HepG2 (cell line): ENCODE measurements at regions not wholly inside any gene's neighbourhood (a gene's known extent, or its start where the extent isn't known, plus 50 kb on each side); places are given as distances from the start of the nearest gene placed in this dataset.
"Not testable (repeated sequence)": the region's sequence is repeated elsewhere in the genome, so short reads cannot be mapped to it uniquely, and the experiment has no call there.

Experiments used
- ATAC-seq: fragments of 200-7000 bp; cut with Tn5 transposase; 3 replicates; pipeline ENCODE4 v1.9.1; 2020; ENCODE audit warnings: mild to moderate bottlenecking, moderate library complexity
- BruUV-seq: library from RNA; stranded (reverse); fragments of 400-500 nt; replicated peaks from 2 replicates; lab custom pipeline; 2021; lab: Mats Ljungman, UMichigan
- CTCF ChIA-PET: fragments of 300-600 bp; formaldehyde crosslinking; extraction: SDS; loops from one replicate; lab custom pipeline; 2021; ENCODE audit warnings: low total read pairs, inconsistent platforms, low intra/inter-chr PET ratio; lab: Yijun Ruan, JAX
- POLR2A ChIA-PET: fragments of 350-600 bp; sonication (Branson Sonifier 250); formaldehyde crosslinking; loops from one replicate; lab custom pipeline; 2020; ENCODE audit warnings: antibody characterized with exemption, inconsistent platforms; lab: Yijun Ruan, JAX
- DNase-seq: peaks from one replicate; pipeline ENCODE4 v3.0.0-alpha.2; 2015; ENCODE audit warnings: low spot score
- FAIRE-seq: peaks from 3 replicates; lab custom pipeline; 2011; peaks lifted over from hg19 to GRCh38; lab: Jason Lieb, UNC
- H2AFZ ChIP-seq: one replicate; pipeline ENCODE4 v1.6.1; 2011; ENCODE audit warnings: low read length, inconsistent platforms
- H3K27ac ChIP-seq: fragments of 300-600 bp; 3 replicates; pipeline ENCODE4 v1.8.0; 2011; ENCODE audit warnings: mixed run types, mild to moderate bottlenecking, mixed read lengths, low read length, inconsistent platforms; ENCODE audit not compliant: insufficient read depth; ENCODE audit errors: extremely low read length
- H3K27me3 ChIP-seq, 2 experiments: fragments of 200-600 bp in 1 of 2; 2 replicates in 1 of 2; 3 replicates in 1 of 2; pipeline versions ENCODE4 v1.6.0 to v1.8.0; 2011; ENCODE audit warnings: low read length in 2 of 2, mild to moderate bottlenecking in 2 of 2, moderate library complexity in 2 of 2, inconsistent platforms in 1 of 2; ENCODE audit not compliant: insufficient read depth in 2 of 2, control insufficient read depth in 1 of 2
- H3K36me3 ChIP-seq, 2 experiments: fragments of 200-600 bp in 1 of 2; replicated peaks in 1 of 2; 2 replicates in 1 of 2; 3 replicates in 1 of 2; pipeline versions ENCODE4 v1.5.1 to v1.8.0; 2011; ENCODE audit warnings: low read length in 2 of 2, inconsistent platforms in 1 of 2; ENCODE audit not compliant: insufficient read depth in 2 of 2, control insufficient read depth in 1 of 2
- H3K4me1 ChIP-seq: 2 replicates; pipeline ENCODE4 v1.5.1; 2012; ENCODE audit warnings: low read length, inconsistent platforms; ENCODE audit not compliant: insufficient read depth
- H3K4me2 ChIP-seq: 2 replicates; pipeline ENCODE4 v1.6.0; 2011; ENCODE audit warnings: low read depth, low read length, inconsistent platforms
- H3K4me3 ChIP-seq, 3 experiments: fragments of 200-600 bp in 1 of 3; sonication (generic), shearing (Covaris generic) in 1 of 3; replicated peaks in 1 of 3; 2 replicates each; pipeline ENCODE4 v1.5.1; 2011 to 2016; ENCODE audit warnings: low read length in 3 of 3, inconsistent platforms in 2 of 3, low read depth in 2 of 3, mild to moderate bottlenecking in 2 of 3, control low read depth in 1 of 3, mixed read lengths in 1 of 3; ENCODE audit not compliant: insufficient read depth in 1 of 3
- H3K79me2 ChIP-seq: one replicate; pipeline ENCODE4 v1.6.1; 2011; ENCODE audit warnings: low read length, inconsistent platforms; ENCODE audit not compliant: insufficient read depth
- H3K9ac ChIP-seq: 2 replicates; pipeline ENCODE4 v1.6.0; 2011; ENCODE audit warnings: mild to moderate bottlenecking, low read depth, low read length, inconsistent platforms; ENCODE audit not compliant: insufficient read depth
- H3K9me3 ChIP-seq: 2 replicates; pipeline ENCODE4 v1.5.1; 2012; ENCODE audit warnings: mild to moderate bottlenecking, low read length
- H4K20me1 ChIP-seq: 2 replicates; pipeline ENCODE4 v1.6.0; 2011; ENCODE audit warnings: inconsistent platforms, mild to moderate bottlenecking, low read length, moderate library complexity; ENCODE audit not compliant: insufficient read depth
- MBD4 ChIP-seq: IDR thresholded peaks from 2 replicates; pipeline ENCODE4 v1.6.1; 2012; ENCODE audit warnings: low read length, inconsistent platforms, borderline replicate concordance
- RXRB ChIP-seq: IDR thresholded peaks from 2 replicates; pipeline ENCODE4 v1.6.1; 2016; ENCODE audit warnings: borderline replicate concordance, missing genetic modification reagents, missing compliant biosample characterization
- ZMYM4 ChIP-seq: sonication (generic); formaldehyde crosslinking; IDR thresholded peaks from 2 replicates; pipeline ENCODE4 v1.8.1; 2023; ENCODE audit warnings: mild to moderate bottlenecking, missing genetic modification reagents
- ZNF556 ChIP-seq: sonication (generic); formaldehyde crosslinking; IDR thresholded peaks from 2 replicates; pipeline ENCODE4 v1.4.0; 2020; ENCODE audit warnings: mild to moderate bottlenecking, missing genetic modification reagents, borderline replicate concordance
- WGBS: methylation state at CpG from one replicate; pipeline ENCODE4 v1.1.6; 2017; ENCODE audit warnings: low lambda C conversion rate; 5-methylcytosine and 5-hydroxymethylcytosine counted together
- in situ Hi-C: cut with HindIII; loops from 2 replicates; pipeline ENCODE4 v1.10.0; 2017; ENCODE audit warnings: low pct_unique_long_range_greater_than_20kb; ENCODE audit not compliant: extremely low pct_ligation_motif_present
- intact Hi-C: fragments of 100-400 bp; cut with micrococcal nuclease; formaldehyde crosslinking; loops from one replicate; pipeline ENCODE4 v1.10.0; 2022; ENCODE audit not compliant: unreplicated experiment
- TF ChIP-seq, protein P1 (sequence below): sonication (generic); formaldehyde crosslinking; IDR thresholded peaks from 2 replicates; pipeline ENCODE4 v1.8.1; 2023; ENCODE audit warnings: mild to moderate bottlenecking, missing genetic modification reagents, borderline replicate concordance
- TF ChIP-seq, protein P2 (sequence below): sonication (generic); formaldehyde crosslinking; IDR thresholded peaks from 2 replicates; pipeline ENCODE4 v1.4.0; 2020; ENCODE audit warnings: missing genetic modification reagents
- TF ChIP-seq, protein P3 (sequence below): IDR thresholded peaks from 2 replicates; pipeline ENCODE4 v1.6.1; 2016; ENCODE audit warnings: low read depth
- TF ChIP-seq, protein P4 (sequence below): sonication (generic); formaldehyde crosslinking; conservative IDR thresholded peaks from 2 replicates; pipeline ENCODE4 v1.4.0; 2020; ENCODE audit warnings: mild to moderate bottlenecking, missing genetic modification reagents, moderate library complexity
- TF ChIP-seq, protein P5 (sequence below): IDR thresholded peaks from 2 replicates; pipeline ENCODE4 v1.6.1; 2016; ENCODE audit warnings: mild to moderate bottlenecking

DNA sequence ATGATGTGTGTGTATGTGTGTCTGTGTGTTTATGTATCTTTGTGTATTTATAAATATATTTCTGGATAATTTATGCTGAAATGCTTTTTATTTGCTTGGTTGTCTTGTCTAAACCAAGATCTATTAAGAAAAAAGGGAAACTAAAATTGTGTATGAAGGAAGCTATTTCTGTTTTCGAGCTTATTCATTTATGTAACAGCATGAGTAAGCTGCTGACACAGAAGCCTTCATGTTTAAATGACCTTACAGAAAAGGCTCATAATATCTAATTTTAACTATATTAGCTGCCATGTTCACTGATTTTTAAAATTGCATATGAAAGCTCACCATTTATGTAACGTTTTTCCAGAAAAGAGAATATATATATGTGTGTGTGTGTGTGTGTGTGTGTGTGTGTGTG lies 392.8 kb downstream of the PTH2R start:
- Histone ChIP-seq H3K79me2 (no peaks in the 10 kb centered on the region), H3K4me1 (peaks cover 11% of the 10 kb centered on the region; the same call in 1 of the 2 replicates), H3K27me3 (no peaks in the 10 kb centered on the region), H3K4me2 (no peak overlapping the region), H3K36me3 (no peaks in the 10 kb centered on the region), H3K9ac (no peak overlapping the region), H3K27ac (no peak overlapping the region)
- ATAC-seq, result no peak
- ChIA-PET POLR2A (no interaction called here), CTCF (no interaction called here)
- in situ Hi-C loops, result no loop called here
- WGBS, result under 1% methylated on average over 2 of the region's 2 CpGs
- TF ChIP-seq, protein P1, sequence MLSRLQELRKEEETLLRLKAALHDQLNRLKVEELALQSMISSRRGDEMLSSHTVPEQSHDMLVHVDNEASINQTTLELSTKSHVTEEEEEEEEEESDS (CRISPR knock-in tag), result no peak
- TF ChIP-seq, protein P2, sequence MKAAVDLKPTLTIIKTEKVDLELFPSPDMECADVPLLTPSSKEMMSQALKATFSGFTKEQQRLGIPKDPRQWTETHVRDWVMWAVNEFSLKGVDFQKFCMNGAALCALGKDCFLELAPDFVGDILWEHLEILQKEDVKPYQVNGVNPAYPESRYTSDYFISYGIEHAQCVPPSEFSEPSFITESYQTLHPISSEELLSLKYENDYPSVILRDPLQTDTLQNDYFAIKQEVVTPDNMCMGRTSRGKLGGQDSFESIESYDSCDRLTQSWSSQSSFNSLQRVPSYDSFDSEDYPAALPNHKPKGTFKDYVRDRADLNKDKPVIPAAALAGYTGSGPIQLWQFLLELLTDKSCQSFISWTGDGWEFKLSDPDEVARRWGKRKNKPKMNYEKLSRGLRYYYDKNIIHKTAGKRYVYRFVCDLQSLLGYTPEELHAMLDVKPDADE (CRISPR knock-in tag), result no peak
- TF ChIP-seq MBD4 (no peak), RXRB (no peak)
- TF ChIP-seq, all 625 proteins: peak for 0
- Histone ChIP-seq H4K20me1 (no peaks in the 10 kb centered on the region), H2AFZ (no peak overlapping the region), H3K9me3 (no peaks in the 10 kb centered on the region), H3K4me3 (no peak overlapping the region)
- no peak for DNase-seq
- no TSS peak for BruUV-seq
- intact Hi-C loops, result no loop called here
- FAIRE-seq, result no peak

DNA sequence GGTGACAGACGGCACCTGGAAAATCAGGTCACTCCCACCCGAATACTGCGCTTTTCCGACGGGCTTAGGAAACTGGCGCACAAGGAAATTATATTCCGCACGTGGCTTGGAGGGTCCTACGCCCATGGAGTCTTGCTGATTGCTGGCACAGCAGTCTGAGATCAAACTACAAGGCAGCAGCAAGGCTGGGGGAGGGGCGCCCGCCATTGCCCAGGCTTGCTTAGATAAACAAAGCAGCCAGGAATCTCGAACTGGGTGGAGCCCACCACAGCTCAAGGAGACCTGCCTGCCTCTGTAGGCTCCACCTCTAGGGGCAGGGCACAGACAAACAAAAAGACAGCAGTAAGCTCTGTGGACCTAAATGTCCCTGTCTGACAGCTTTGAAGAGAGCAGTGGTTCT lies 394.3 kb downstream of the PTH2R start:
- 60% methylated on average over 11 of the region's 12 CpGs for WGBS
- H3K27ac ChIP-seq, in situ Hi-C loops, BruUV-seq, H3K79me2 ChIP-seq, intact Hi-C loops, POLR2A ChIA-PET, H3K9me3 ChIP-seq, H4K20me1 ChIP-seq, H3K4me1 ChIP-seq, H3K27me3 ChIP-seq, CTCF ChIA-PET, FAIRE-seq, ATAC-seq, H3K36me3 ChIP-seq, H3K9ac ChIP-seq, H2AFZ ChIP-seq: not testable (repeated sequence)
- H3K4me3 ChIP-seq, result peak overlapping the region in 1 of 3 experiments; percentile 16; a peak in 1 of 6 replicates
- H3K4me2 ChIP-seq, result peak overlapping the region; percentile 49
- DNase-seq, result peak; percentile 10
- TF ChIP-seq, protein P3, sequence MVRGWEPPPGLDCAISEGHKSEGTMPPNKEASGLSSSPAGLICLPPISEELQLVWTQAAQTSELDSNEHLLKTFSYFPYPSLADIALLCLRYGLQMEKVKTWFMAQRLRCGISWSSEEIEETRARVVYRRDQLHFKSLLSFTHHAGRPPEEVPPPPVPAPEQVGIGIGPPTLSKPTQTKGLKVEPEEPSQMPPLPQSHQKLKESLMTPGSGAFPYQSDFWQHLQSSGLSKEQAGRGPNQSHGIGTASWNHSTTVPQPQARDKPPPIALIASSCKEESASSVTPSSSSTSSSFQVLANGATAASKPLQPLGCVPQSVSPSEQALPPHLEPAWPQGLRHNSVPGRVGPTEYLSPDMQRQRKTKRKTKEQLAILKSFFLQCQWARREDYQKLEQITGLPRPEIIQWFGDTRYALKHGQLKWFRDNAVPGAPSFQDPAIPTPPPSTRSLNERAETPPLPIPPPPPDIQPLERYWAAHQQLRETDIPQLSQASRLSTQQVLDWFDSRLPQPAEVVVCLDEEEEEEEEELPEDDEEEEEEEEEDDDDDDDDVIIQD (CRISPR knock-in tag), result 0 out of 2 replicates have a peak, but pooled peaks have one; percentile 30
- TF ChIP-seq, protein P4, sequence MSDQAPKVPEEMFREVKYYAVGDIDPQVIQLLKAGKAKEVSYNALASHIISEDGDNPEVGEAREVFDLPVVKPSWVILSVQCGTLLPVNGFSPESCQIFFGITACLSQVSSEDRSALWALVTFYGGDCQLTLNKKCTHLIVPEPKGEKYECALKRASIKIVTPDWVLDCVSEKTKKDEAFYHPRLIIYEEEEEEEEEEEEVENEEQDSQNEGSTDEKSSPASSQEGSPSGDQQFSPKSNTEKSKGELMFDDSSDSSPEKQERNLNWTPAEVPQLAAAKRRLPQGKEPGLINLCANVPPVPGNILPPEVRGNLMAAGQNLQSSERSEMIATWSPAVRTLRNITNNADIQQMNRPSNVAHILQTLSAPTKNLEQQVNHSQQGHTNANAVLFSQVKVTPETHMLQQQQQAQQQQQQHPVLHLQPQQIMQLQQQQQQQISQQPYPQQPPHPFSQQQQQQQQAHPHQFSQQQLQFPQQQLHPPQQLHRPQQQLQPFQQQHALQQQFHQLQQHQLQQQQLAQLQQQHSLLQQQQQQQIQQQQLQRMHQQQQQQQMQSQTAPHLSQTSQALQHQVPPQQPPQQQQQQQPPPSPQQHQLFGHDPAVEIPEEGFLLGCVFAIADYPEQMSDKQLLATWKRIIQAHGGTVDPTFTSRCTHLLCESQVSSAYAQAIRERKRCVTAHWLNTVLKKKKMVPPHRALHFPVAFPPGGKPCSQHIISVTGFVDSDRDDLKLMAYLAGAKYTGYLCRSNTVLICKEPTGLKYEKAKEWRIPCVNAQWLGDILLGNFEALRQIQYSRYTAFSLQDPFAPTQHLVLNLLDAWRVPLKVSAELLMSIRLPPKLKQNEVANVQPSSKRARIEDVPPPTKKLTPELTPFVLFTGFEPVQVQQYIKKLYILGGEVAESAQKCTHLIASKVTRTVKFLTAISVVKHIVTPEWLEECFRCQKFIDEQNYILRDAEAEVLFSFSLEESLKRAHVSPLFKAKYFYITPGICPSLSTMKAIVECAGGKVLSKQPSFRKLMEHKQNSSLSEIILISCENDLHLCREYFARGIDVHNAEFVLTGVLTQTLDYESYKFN (CRISPR knock-in tag), result 0 out of 2 replicates have a peak, but pooled peaks have one; percentile 28
- TF ChIP-seq, protein P5, sequence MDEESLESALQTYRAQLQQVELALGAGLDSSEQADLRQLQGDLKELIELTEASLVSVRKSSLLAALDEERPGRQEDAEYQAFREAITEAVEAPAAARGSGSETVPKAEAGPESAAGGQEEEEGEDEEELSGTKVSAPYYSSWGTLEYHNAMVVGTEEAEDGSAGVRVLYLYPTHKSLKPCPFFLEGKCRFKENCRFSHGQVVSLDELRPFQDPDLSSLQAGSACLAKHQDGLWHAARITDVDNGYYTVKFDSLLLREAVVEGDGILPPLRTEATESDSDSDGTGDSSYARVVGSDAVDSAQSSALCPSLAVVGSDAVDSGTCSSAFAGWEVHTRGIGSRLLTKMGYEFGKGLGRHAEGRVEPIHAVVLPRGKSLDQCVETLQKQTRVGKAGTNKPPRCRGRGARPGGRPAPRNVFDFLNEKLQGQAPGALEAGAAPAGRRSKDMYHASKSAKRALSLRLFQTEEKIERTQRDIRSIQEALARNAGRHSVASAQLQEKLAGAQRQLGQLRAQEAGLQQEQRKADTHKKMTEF, result peak; percentile 47; the same call in 1 of the 2 replicates
- 0 out of 2 replicates have a peak, but pooled peaks have one; percentile 42 for TF ChIP-seq ZNF556 (CRISPR knock-in tag)
- TF ChIP-seq ZMYM4 (CRISPR knock-in tag), result peak; percentile 65
